ENCODE measurements at regions not wholly inside any gene's neighbourhood (a gene's known extent, or its start where the extent isn't known, plus 50 kb on each side); places are given as distances from the start of the nearest gene placed in this dataset.

DNA sequence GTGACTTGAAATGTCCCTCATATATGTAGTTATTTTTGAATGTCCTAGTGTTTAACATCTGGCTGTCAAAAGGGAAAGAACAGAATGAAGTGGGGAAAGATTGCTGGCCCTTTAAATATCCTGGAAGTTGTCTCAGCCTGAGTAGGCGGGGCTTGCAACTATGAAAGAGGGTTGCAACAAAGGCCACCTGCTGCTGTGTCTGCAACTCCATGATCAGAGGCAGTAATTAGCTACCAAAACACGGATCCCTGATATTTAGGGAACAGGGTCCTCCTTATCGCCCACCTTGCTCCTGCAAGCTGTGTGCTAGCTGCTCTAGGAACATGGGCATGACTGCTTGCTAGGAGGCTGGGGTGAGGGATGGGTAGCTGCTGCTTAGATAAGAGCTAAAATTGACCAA, 100.2 kb upstream of the CFAP20DC start:
- CTCF ChIA-PET = no interaction called here
- 35% methylated on average over 3 of the region's 3 CpGs for WGBS (ENCODE audit: insufficient coverage, insufficient replicate concordance, low lambda C conversion rate, missing lambda C conversion rate)
- TF ChIP-seq MTA3 (IDR thresholded peaks at IDR 0.05; ENCODE audit: borderline replicate concordance, low read length) (no peak), TCF12 (IDR thresholded peaks at IDR 0.05; ENCODE audit: low read depth, low read length) (no peak), RELA (IDR thresholded peaks at IDR 0.05; ENCODE audit: borderline replicate concordance, partially characterized antibody) (no peak), RB1 (IDR thresholded peaks at IDR 0.05; ENCODE audit: borderline replicate concordance) (no peak), SUPT20H (IDR thresholded peaks at IDR 0.05; ENCODE audit: borderline replicate concordance, control insufficient read depth, low read depth, low read length) (no peak)
- TF ChIP-seq, protein P1, sequence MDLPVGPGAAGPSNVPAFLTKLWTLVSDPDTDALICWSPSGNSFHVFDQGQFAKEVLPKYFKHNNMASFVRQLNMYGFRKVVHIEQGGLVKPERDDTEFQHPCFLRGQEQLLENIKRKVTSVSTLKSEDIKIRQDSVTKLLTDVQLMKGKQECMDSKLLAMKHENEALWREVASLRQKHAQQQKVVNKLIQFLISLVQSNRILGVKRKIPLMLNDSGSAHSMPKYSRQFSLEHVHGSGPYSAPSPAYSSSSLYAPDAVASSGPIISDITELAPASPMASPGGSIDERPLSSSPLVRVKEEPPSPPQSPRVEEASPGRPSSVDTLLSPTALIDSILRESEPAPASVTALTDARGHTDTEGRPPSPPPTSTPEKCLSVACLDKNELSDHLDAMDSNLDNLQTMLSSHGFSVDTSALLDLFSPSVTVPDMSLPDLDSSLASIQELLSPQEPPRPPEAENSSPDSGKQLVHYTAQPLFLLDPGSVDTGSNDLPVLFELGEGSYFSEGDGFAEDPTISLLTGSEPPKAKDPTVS (IDR thresholded peaks at IDR 0.05; ENCODE audit: low read depth, low read length) = no peak
- intact Hi-C loops (cut with micrococcal nuclease; ENCODE audit: unreplicated experiment) = no loop called here
- no TSS peak for BruUV-seq (replicated peaks)
- no peaks in the 10 kb centered on the region for H3K79me2 ChIP-seq (ENCODE audit: control insufficient read depth, insufficient read depth, low read length)
- POLR2A ChIA-PET = interaction anchor here (0.5 kb wide), 1 partner anchor 279 kb away, joined by 3 read pairs; no protein-coding TSS in a partner anchor
- FAIRE-seq (no peak), DNase-seq (ENCODE audit: low read depth, low spot score) (no peak), ATAC-seq (no peak)
- H3K27me3 ChIP-seq (replicated peaks in 1 of 2; ENCODE audit: control insufficient read depth in 2 of 2, insufficient read depth in 2 of 2, low read length in 1 of 2) = no peaks in the 10 kb centered on the region; a peak in 1 of 4 replicates
- H3K36me3 ChIP-seq (ENCODE audit: control insufficient read depth in 2 of 2, insufficient read depth in 2 of 2, low read length in 1 of 2) = no peaks in the 10 kb centered on the region
- H3K4me1 ChIP-seq (ENCODE audit: control insufficient read depth, insufficient read depth, low read length) = no peaks in the 10 kb centered on the region
- SMC1A ChIA-PET (ENCODE audit: uncharacterized antibody, unreplicated experiment) = no interaction called here
- H3K4me3 ChIP-seq = no peak overlapping the region
- in situ Hi-C loops (cut with MboI) = no loop called here
- no peaks in the 10 kb centered on the region for H4K20me1 ChIP-seq (ENCODE audit: control insufficient read depth, insufficient read depth)
- no peaks in the 10 kb centered on the region for H3K9me3 ChIP-seq (replicated peaks; ENCODE audit: control insufficient read depth, insufficient read depth, low read length)
- H3K9ac ChIP-seq (ENCODE audit: control insufficient read depth, insufficient read depth, low read length) = no peak overlapping the region
- RAD21 ChIA-PET (ENCODE audit: unreplicated experiment) = no interaction called here
- H2AFZ ChIP-seq (ENCODE audit: control insufficient read depth, low read depth, low read length) = no peak overlapping the region
- H3K27ac ChIP-seq (ENCODE audit: control insufficient read depth, insufficient read depth) = no peak overlapping the region
- H3K4me2 ChIP-seq (ENCODE audit: control insufficient read depth, insufficient read depth) = no peak overlapping the region

GRCh38 chr3:59149166-59149565, 99.3 kb upstream of the CFAP20DC start:
- Histone ChIP-seq H3K79me2 (ENCODE audit: control insufficient read depth, insufficient read depth, low read length) (no peaks in the 10 kb centered on the region), H3K9me3 (replicated peaks; ENCODE audit: control insufficient read depth, insufficient read depth, low read length) (no peaks in the 10 kb centered on the region), H3K36me3 (ENCODE audit: control insufficient read depth in 2 of 2, insufficient read depth in 2 of 2, low read length in 1 of 2) (no peaks in the 10 kb centered on the region), H3K9ac (ENCODE audit: control insufficient read depth, insufficient read depth, low read length) (no peak overlapping the region), H2AFZ (ENCODE audit: control insufficient read depth, low read depth, low read length) (no peak overlapping the region), H3K4me2 (ENCODE audit: control insufficient read depth, insufficient read depth) (no peak overlapping the region), H3K27me3 (replicated peaks in 1 of 2; ENCODE audit: control insufficient read depth in 2 of 2, insufficient read depth in 2 of 2, low read length in 1 of 2) (no peaks in the 10 kb centered on the region; a peak in 1 of 4 replicates), H3K4me3 (no peak overlapping the region), H3K27ac (ENCODE audit: control insufficient read depth, insufficient read depth) (no peak overlapping the region), H4K20me1 (ENCODE audit: control insufficient read depth, insufficient read depth) (no peaks in the 10 kb centered on the region), H3K4me1 (ENCODE audit: control insufficient read depth, insufficient read depth, low read length) (no peaks in the 10 kb centered on the region)
- ChIA-PET RAD21 (ENCODE audit: unreplicated experiment) (no interaction called here), POLR2A (no interaction called here), SMC1A (ENCODE audit: uncharacterized antibody, unreplicated experiment) (no interaction called here), CTCF (no interaction called here)
- no peak for DNase-seq (ENCODE audit: low read depth, low spot score)
- no peak for ATAC-seq
- BruUV-seq (replicated peaks) = no TSS peak
- in situ Hi-C loops (cut with MboI) = no loop called here
- intact Hi-C loops (cut with micrococcal nuclease; ENCODE audit: unreplicated experiment) = no loop called here
- 6% methylated on average over 2 of the region's 2 CpGs for WGBS (ENCODE audit: insufficient coverage, insufficient replicate concordance, low lambda C conversion rate, missing lambda C conversion rate)
- no peak for FAIRE-seq
- TF ChIP-seq GABPA (IDR thresholded peaks at IDR 0.05; ENCODE audit: low read depth) (no peak), NFYA (IDR thresholded peaks at IDR 0.05; ENCODE audit: borderline replicate concordance, low read depth, low read length) (no peak), MEF2B (IDR thresholded peaks at IDR 0.05; ENCODE audit: partially characterized antibody, poor library complexity, severe bottlenecking) (no peak), BMI1 (IDR thresholded peaks at IDR 0.05; ENCODE audit: borderline replicate concordance) (no peak), IRF5 (IDR thresholded peaks at IDR 0.05; ENCODE audit: borderline replicate concordance) (no peak), STAT3 (IDR thresholded peaks at IDR 0.05; ENCODE audit: low read depth, low read length) (no peak), PBX3 (IDR thresholded peaks at IDR 0.05; ENCODE audit: insufficient replicate concordance, low read depth, low read length) (no peak)
